GM23338 (cell line): ENCODE measurements at regions not wholly inside any gene's neighbourhood (a gene's known extent, or its start where the extent isn't known, plus 50 kb on each side); places are given as distances from the start of the nearest gene placed in this dataset.

Source experiments
- CREB1 ChIP-seq: fragments of 250-450 bp; sonication (Bioruptor Pico); IDR thresholded peaks from 2 replicates; pipeline ENCODE4 v1.5.0; 2020; ENCODE audit warnings: low read depth, mild to moderate bottlenecking, moderate library complexity
- CTCF ChIP-seq, 2 experiments: fragments of 200-600 bp in 1 of 2; sonication (generic) in 1 of 2; conservative IDR thresholded peaks; 2 replicates each; pipeline versions ENCODE4 v1.5.1 to v1.6.1; 2016 to 2017; ENCODE audit warnings: antibody characterized with exemption in 2 of 2, low read depth in 2 of 2, mild to moderate bottlenecking in 2 of 2, moderate library complexity in 1 of 2
- EZH2 ChIP-seq: fragments of 200-600 bp; sonication (generic); IDR thresholded peaks from one replicate; pipeline ENCODE4 v1.8.0; 2017; ENCODE audit warnings: antibody characterized with exemption, mild to moderate bottlenecking, low read depth; ENCODE audit not compliant: unreplicated experiment
- EZH2phosphoT487 ChIP-seq: fragments of 200-600 bp; sonication (generic); IDR thresholded peaks from one replicate; pipeline ENCODE4 v1.8.1; 2018; ENCODE audit warnings: antibody characterized with exemption; ENCODE audit not compliant: unreplicated experiment
- JUNB ChIP-seq: IDR thresholded peaks from one replicate; pipeline ENCODE4 v1.6.1; 2016; ENCODE audit warnings: antibody characterized with exemption; ENCODE audit not compliant: unreplicated experiment
- POLR2AphosphoS5 ChIP-seq: IDR thresholded peaks from 2 replicates; pipeline ENCODE4 v1.6.1; 2016; ENCODE audit warnings: antibody characterized with exemption, low read depth
- REST ChIP-seq: IDR thresholded peaks from one replicate; pipeline ENCODE4 v1.6.1; 2018; ENCODE audit warnings: antibody characterized with exemption; ENCODE audit not compliant: unreplicated experiment
- ZNF114 ChIP-seq: fragments of 250-450 bp; sonication (Bioruptor Pico); IDR thresholded peaks from 2 replicates; pipeline ENCODE4 v1.5.0; 2020; ENCODE audit warnings: mild to moderate bottlenecking, moderate library complexity

- TF ChIP-seq CTCF (conservative IDR thresholded peaks at IDR 0.05; ENCODE audit: low read depth in 2 of 2) (no peak), JUNB (no peak), EZH2phosphoT487 (no peak), POLR2AphosphoS5 (no peak), EZH2 (no peak), REST (no peak), CREB1 (no peak), ZNF114 (CRISPR knock-in tag) (no peak)
These were observed 521.7 kb upstream of the ANKRD30A start for GRCh38 chr10:36603688-36604087.
